GM21390 (cell line): ENCODE measurements at regions not wholly inside any gene's neighbourhood (a gene's known extent, or its start where the extent isn't known, plus 50 kb on each side); places are given as distances from the start of the nearest gene placed in this dataset.

Experiments used
- ATAC-seq: cut with Tn5 transposase; IDR thresholded peaks from one replicate; pipeline ENCODE4 v1.9.1; 2021; ENCODE audit not compliant: unreplicated experiment

GRCh38 chr5:66306105-66306843, 162.2 kb downstream of the SREK1 start:
- peak; percentile 74 for ATAC-seq

GRCh38 chr5:66306844-66307315, 162.8 kb downstream of the SREK1 start:
- ATAC-seq = no peak

- ATAC-seq = peak; percentile 81
Observed at GRCh38 chr5:66307647-66308241, 163.6 kb downstream of the SREK1 start.

- no peak for ATAC-seq
Observed at GRCh38 chr5:66312266-66312665, 168.2 kb downstream of the SREK1 start.

DNA sequence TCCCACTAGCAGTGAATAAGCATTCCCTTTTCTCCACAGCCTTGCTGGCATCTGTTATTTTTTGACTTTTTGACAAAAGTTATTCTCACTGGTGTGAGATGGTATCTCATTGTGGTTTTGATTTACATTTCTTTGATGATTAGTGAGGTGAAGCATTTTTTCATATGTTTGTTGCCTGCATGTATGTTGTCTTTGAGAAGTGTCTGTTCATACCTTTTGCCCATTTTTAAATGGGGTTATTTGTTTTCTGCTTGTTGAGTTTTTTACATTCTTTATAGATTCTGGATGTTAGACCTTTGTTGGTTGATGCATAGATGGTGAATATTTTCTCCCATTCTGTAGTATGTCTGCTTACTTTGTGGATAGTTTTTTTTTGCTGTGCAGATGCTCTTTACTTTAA, 171.7 kb downstream of the SREK1 start:
- no peak for ATAC-seq

DNA sequence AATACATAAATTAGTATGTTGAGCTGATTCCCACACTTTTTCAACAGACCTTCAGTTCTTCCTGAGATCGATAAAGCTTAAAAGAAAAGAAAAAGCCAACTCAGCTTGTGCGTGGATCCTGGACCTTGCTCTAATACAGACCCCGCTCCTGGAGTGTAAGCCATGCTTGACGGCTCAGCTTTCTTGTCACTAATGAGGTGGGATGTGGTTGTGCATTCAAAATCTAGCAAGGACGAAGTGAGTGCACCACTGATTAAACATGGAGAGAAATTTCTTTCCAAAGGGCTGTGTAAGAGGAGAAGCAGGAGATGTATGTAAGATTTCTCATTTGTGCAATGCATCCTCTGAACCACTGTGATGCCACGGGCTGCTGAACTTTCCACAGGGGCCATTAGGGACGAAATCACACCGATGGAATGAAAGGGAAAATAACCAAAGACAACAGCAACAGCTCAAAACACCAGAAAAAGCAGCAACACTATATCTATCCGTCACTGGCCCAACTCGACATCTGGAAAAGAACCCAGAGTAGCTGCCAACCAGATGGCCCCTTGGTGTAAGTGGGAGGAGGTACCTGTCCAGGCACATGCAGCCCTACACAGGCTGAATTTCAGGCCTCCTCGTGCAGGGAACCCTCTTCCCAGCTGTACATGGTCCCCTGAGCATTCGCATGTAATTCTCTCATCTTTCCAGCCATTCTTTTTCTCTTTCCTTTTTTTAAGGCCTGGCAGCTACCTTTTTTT, 178.9 kb downstream of the SREK1 start:
- no peak for ATAC-seq

DNA sequence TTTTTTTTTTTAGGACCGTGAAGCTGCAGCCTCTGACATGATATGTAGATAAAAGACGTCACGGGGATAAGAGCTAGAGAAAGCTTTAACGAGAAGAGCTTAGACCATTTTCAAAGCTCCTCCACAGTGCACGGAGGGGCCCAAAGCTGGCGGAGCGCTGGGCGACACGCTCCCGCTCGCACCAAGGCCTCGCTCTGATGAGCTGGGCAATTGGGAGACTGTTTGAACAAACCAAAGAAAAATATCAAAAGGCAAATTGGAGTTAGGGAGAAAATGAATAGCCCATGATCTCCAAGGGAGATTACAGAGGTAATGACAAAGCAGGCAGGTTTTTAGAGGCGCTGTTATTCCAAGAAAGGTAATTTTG, 179.4 kb downstream of the SREK1 start:
- no peak for ATAC-seq

- no peak for ATAC-seq
Observed at GRCh38 chr5:66324357-66324756, 180.3 kb downstream of the SREK1 start.

GRCh38 chr5:66326276-66326675, 182.2 kb downstream of the SREK1 start:
- no peak for ATAC-seq

GRCh38 chr5:66327008-66327407, 182.9 kb downstream of the SREK1 start:
- ATAC-seq = no peak

GRCh38 chr5:66329078-66329477, 185.0 kb downstream of the SREK1 start:
- ATAC-seq = no peak

GRCh38 chr5:66333192-66333591, 189.1 kb downstream of the SREK1 start:
- ATAC-seq = no peak

- ATAC-seq = no peak
Observed at GRCh38 chr5:66337626-66338226, 193.6 kb downstream of the SREK1 start.

GRCh38 chr5:66338828-66339227, 194.7 kb downstream of the SREK1 start:
- ATAC-seq = no peak

GRCh38 chr5:66339896-66340295, 195.8 kb downstream of the SREK1 start:
- ATAC-seq = no peak

DNA sequence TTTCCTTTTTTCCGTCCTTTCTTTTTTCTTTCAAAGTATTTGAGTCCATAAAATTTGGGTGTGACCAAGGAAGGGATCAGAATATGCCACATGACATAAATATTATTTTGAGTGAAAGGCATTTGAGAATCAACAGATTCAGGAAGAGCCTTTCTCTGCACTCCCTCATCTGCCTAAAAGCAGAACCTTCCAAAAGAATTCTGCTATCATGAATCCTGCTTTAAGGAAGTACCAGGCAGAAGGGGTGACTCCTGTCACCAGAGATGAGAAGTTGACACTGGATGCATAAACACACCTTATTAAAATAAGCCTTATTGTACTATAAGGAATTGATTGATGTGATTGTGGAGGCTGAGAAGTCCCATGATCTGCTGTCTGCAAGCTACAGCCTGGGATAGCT, 196.7 kb downstream of the SREK1 start:
- ATAC-seq = no peak

DNA sequence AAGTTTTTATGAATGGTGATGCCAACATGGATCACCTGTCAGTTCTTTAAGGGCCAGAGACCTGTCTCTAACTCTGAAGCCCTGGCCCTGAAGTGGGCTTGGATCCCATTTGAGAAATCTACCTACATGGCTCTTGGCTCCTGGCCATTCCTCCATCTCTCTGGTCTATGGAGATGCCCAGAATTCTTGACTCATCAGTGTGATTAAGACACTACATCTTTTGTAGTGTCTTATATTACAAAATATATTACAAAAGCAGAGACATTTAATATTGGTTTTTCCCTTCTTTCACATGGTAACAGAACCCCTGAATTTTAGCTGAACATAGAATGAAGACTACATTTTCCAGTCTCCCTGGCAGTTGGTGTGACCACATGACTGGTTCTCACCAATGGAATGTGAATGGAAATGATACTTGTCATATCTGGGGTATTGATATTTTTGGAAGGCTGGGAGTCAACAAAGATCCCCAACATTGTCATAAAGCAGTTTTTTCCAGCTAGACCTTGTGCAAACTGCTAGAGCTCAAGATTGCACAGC, 198.3 kb downstream of the SREK1 start:
- ATAC-seq = no peak

DNA sequence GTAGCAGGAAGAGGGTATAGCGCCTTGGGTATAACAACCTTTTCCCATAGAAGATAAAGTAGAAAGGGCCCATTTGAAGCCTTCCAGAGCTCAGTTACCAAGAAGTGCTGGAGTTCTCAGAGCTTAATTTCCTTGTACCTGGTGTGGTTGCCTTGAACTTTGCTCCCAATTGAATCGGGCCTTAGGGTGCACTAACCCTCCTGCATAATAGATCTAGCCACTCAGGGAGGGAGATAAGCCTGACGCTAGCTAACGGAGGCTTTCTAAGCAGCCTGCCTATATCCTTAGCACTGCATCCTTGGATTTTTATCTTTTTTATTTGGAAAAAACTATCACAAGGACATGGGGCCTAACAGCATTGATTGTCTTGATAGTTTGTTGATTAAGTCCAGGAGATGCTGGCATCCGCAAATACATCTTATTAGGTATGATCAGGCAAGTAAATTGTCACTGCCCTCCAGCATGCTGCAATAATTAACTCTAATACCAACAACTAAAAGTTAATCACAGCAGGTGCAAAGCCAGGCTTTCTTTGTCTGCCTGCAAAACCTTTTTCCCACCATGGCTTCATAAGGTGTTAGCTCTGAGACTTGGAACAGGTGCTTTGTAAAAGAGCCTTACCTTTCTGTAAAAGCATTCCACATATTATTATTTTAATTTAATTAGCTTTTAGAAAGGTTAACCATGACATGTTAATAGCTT, 199.4 kb downstream of the SREK1 start:
- ATAC-seq = no peak

- ATAC-seq = no peak
Observed at GRCh38 chr5:66344544-66344943, 200.4 kb downstream of the SREK1 start.

DNA sequence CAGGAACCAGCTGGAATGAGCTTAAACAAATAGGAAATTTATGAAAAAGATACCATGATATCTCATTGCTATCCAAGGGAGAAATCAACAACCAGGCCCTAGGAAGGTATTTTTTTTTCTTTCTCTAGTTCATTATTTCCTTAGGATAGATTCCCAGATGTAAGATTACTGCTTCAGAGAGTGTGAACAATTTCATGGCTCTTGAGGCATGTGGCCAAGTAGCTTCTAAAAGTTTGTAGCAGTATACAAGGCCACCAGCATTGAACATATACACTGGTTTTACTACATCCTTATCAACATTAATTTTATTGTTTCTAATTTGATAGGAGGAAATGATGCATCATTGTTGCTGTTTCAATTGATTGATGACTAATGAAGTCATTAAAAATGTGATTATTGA, 201.2 kb downstream of the SREK1 start:
- no peak for ATAC-seq

DNA sequence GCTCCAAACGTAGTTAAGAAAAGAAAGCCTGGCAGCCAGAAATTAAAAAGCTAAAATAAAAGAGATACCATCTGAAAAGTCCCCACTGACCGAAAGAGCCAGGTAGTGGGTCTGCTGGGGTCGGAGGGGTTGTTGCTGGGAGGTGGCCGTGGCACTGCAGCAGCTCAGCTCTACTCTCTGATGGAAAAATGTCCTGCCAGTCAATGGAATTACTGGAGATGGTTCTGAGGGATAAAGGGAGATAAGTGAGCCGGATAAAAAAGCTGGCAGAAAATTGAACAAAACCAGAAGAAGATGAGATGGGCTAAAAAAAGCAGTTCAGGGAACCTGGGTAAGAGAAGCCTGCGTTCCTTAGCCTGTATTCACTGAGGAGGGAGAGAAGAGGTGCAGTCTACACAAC, 202.8 kb downstream of the SREK1 start:
- no peak for ATAC-seq
